ENCODE measurements at regions not wholly inside any gene's neighbourhood (a gene's known extent, or its start where the extent isn't known, plus 50 kb on each side); places are given as distances from the start of the nearest gene placed in this dataset.

DNA sequence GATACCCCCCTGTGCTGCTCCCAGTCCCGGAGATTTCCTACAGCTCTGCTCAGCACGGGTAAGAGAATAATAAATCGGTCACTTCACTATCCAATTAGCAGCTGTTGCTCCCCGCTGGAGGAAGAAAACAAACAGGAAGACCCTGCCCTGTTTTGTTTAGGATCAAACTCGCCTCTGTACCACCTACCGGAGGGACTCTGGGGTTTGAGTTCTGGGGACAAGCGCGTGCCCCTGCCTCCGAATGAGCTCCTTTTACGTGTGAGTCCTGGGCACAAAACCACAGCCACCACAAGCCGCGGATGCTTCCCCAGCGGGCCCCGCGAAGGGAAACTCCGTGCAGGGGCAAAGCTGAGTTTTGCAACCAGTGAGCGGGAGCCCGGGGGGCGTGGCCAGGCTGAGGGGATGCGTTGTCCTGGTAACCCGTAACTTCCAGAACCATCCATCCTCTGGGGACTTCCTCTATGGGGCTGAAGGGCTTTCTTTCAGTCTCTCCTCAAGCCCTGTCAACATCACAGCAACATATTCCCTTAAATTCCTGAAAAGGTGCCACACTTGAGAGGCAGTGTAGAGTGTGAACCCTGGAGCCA lies 315.7 kb upstream of the PROK2 start:
- no peaks in the 10 kb centered on the region for H3K36me3 ChIP-seq
- intact Hi-C loops (cut with DNase I), result no loop called here
- H3K9me3 ChIP-seq, result no peaks in the 10 kb centered on the region
- TF ChIP-seq, protein P1, sequence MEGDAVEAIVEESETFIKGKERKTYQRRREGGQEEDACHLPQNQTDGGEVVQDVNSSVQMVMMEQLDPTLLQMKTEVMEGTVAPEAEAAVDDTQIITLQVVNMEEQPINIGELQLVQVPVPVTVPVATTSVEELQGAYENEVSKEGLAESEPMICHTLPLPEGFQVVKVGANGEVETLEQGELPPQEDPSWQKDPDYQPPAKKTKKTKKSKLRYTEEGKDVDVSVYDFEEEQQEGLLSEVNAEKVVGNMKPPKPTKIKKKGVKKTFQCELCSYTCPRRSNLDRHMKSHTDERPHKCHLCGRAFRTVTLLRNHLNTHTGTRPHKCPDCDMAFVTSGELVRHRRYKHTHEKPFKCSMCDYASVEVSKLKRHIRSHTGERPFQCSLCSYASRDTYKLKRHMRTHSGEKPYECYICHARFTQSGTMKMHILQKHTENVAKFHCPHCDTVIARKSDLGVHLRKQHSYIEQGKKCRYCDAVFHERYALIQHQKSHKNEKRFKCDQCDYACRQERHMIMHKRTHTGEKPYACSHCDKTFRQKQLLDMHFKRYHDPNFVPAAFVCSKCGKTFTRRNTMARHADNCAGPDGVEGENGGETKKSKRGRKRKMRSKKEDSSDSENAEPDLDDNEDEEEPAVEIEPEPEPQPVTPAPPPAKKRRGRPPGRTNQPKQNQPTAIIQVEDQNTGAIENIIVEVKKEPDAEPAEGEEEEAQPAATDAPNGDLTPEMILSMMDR (IDR thresholded peaks at IDR 0.05), result no peak
- ATAC-seq (peak; percentile 43 to 89 (median 84)), FAIRE-seq (no peak), DNase-seq (peak; percentile 27 to 82 (median 66))
- H3K4me3 ChIP-seq, result peak overlapping the region in 1 of 4 donors; percentile 20
- WGBS, 2 donors, result 2% methylated on average over 21 of the region's 21 CpGs
- peaks cover 0 to 9% (median 0%) of the 10 kb centered on the region in 3 donors for H3K4me1 ChIP-seq
- H3K27me3 ChIP-seq, result peaks cover 0 to 6% (median 0%) of the 10 kb centered on the region in 4 donors
- peak overlapping the region in 2 of 4 donors; percentile 44 to 50 for H3K27ac ChIP-seq

DNA sequence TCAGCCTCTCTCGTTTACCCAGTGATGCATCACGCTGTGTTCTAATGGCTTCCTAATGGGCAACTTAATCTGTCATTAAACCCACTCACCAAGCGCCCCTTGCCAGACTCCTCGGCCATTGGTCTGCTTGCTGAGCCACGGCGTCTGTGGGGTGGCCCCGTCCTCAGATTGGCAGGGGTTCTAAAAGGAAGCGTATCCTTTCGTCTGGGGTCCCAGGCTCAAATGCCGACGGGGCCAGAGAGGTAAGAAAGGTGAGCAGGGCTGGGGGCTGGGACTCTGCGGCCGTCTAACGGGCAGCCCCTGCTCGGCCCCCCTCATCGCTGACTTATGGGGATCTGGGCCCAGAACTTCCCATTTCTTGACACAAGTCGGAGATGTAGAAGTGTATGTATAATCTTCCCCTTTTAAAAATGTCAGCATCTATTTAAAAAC lies 315.1 kb upstream of the PROK2 start:
- Histone ChIP-seq H3K27ac (peak overlapping the region in 2 of 4 donors; percentile 44 to 50), H3K4me3 (peak overlapping the region in 1 of 4 donors; percentile 20), H3K4me1 (peaks cover 0 to 9% (median 0%) of the 10 kb centered on the region in 3 donors), H3K9me3 (no peaks in the 10 kb centered on the region), H3K36me3 (no peaks in the 10 kb centered on the region), H3K27me3 (peaks cover 0 to 6% (median 0%) of the 10 kb centered on the region in 4 donors)
- DNase-seq, result no peak
- WGBS, 2 donors, result 20% methylated on average over 17 of the region's 17 CpGs
- TF ChIP-seq, protein P1 (IDR thresholded peaks at IDR 0.05), result no peak
- intact Hi-C loops (cut with DNase I), result no loop called here
- ATAC-seq, result peak in 3 of 4 donors; percentile 29 to 51 (median 43)
- FAIRE-seq, result no peak

DNA sequence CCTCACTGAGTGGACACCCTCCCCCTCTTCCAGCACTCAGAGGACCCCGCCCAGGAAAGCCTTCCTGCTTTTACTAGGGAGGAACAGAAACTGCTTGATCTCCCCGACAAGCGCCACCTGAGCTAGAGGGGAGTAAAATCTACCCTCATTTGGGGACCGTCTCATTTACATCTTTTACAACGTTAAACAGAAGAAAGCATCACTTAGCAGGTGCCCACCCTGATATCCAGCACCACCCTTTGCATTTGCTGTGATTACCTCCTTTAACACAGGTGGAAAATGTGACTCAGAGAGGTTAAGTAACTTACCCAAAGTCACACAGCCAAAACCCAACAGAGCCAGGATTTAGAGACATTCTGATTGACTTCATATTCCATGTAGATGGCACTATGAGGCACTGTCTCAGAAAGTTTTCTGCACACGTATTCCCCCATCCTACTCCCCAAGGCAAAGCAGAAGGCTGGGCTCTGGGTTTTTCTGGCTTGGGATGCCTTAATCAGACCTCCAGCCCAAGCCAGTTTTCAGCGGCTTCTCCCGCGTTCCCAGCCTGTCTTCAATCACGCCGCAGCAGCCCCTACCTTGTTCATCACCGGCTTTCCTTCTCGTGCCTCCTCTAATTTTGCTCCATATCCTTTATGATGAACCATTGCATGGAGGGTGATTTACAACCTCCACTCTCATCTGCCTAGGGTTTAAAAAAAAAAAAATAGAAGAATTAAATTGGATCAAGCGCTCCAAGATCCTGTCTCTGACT lies 314.6 kb upstream of the PROK2 start:
- TF ChIP-seq, protein P1 (IDR thresholded peaks at IDR 0.05), result no peak
- H3K27me3 ChIP-seq, result peaks cover 0 to 6% (median 0%) of the 10 kb centered on the region in 4 donors
- DNase-seq (no peak), FAIRE-seq (no peak), ATAC-seq (no peak)
- H3K27ac ChIP-seq, result peak overlapping the region in 1 of 4 donors; percentile 44
- no peak overlapping the region for H3K4me3 ChIP-seq
- intact Hi-C loops (cut with DNase I), result no loop called here
- H3K36me3 ChIP-seq, result no peaks in the 10 kb centered on the region
- no peaks in the 10 kb centered on the region for H3K9me3 ChIP-seq
- H3K4me1 ChIP-seq, result peaks cover 0 to 9% (median 0%) of the 10 kb centered on the region in 3 donors
- WGBS, 2 donors, result 60 to 63% methylated on average over 14 of the region's 14 CpGs

DNA sequence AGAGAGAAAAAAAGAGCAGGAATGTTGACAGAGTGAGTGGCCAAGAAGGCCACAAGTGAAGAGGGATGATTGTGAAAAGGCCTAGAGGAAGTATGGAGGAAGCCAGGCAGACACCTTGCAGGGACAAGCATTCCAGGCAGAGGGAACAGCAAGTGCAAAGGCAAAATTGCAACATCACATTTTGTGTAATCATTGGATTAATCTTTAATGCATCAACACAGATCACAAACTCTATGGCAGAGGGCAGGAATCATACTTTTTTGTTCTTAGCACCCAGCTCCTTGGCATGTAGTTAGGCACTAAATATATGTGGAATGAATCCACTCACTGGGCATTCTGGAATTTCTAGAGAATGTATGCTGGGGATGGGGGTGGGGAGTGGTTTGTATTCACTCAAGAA lies 312.1 kb upstream of the PROK2 start:
- Histone ChIP-seq H3K36me3 (no peaks in the 10 kb centered on the region), H3K27ac (no peak overlapping the region), H3K4me1 (peaks cover 0 to 9% (median 0%) of the 10 kb centered on the region in 3 donors), H3K27me3 (no peaks in the 10 kb centered on the region), H3K4me3 (no peak overlapping the region), H3K9me3 (no peaks in the 10 kb centered on the region)
- FAIRE-seq (no peak), DNase-seq (no peak), ATAC-seq (no peak)
- intact Hi-C loops (cut with DNase I), result no loop called here
- TF ChIP-seq, protein P1 (IDR thresholded peaks at IDR 0.05), result no peak

DNA sequence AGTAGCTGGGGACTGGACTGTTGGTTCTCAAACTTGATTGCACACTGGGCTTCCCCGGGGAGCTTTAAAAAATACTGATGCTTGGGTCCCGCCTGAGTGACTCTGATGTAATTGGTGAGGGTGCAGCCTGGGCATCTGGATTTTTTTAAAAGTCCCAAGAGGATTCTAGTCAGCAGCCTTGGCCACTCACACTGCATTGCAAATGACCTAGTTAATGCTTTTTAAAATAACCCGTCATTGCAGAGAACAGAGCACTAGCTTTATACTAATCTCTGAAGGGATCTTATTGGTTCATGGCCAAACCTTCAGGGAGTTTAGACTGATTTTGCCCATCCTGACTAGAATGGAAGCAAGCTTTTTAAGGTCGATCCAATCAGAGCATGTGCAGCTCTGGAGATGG lies 310.6 kb upstream of the PROK2 start:
- ATAC-seq (no peak), DNase-seq (no peak), FAIRE-seq (no peak)
- 64 to 70% methylated on average over 4 of the region's 4 CpGs for WGBS, 2 donors
- Histone ChIP-seq H3K27me3 (no peaks in the 10 kb centered on the region), H3K4me3 (no peak overlapping the region), H3K36me3 (no peaks in the 10 kb centered on the region), H3K4me1 (no peaks in the 10 kb centered on the region), H3K9me3 (no peaks in the 10 kb centered on the region), H3K27ac (no peak overlapping the region)
- intact Hi-C loops (cut with DNase I), result no loop called here
- TF ChIP-seq, protein P1 (IDR thresholded peaks at IDR 0.05), result no peak
